ENCODE measurements at regions not wholly inside any gene's neighbourhood (a gene's known extent, or its start where the extent isn't known, plus 50 kb on each side); places are given as distances from the start of the nearest gene placed in this dataset.

- no peak for DNase-seq (ENCODE audit: low spot score)
- no peaks in the 10 kb centered on the region for H3K9me2 ChIP-seq (replicated peaks; ENCODE audit: insufficient read depth)
- no peak overlapping the region for H3K4me3 ChIP-seq
- H3K9me3 ChIP-seq (ENCODE audit: low read depth), result no peaks in the 10 kb centered on the region
- H4K20me1 ChIP-seq (ENCODE audit: insufficient read depth, poor library complexity, severe bottlenecking), result no peaks in the 10 kb centered on the region
- H3K27ac ChIP-seq, result no peak overlapping the region
- no peak overlapping the region for H2AFZ ChIP-seq
- no peaks in the 10 kb centered on the region for H3K79me2 ChIP-seq
- TF ChIP-seq EZH2phosphoT487 (IDR thresholded peaks at IDR 0.05; ENCODE audit: low read depth, severe bottlenecking, unreplicated experiment) (no peak), CTCF (IDR thresholded peaks at IDR 0.05; ENCODE audit: poor library complexity) (no peak), EZH2 (IDR thresholded peaks at IDR 0.05; ENCODE audit: borderline replicate concordance) (no peak)
- no peaks in the 10 kb centered on the region for H3K27me3 ChIP-seq
- WGBS (ENCODE audit: low lambda C conversion rate, missing lambda C conversion rate), result 92% methylated on average over 3 of the region's 3 CpGs
- H3K4me1 ChIP-seq (ENCODE audit: insufficient read depth), result no peaks in the 10 kb centered on the region
- no peak overlapping the region for H3K4me2 ChIP-seq
- H3K36me3 ChIP-seq (replicated peaks; ENCODE audit: insufficient read depth, low read depth), result no peaks in the 10 kb centered on the region
These were observed 142.0 kb upstream of the GMDS start for GRCh38 chr6:2387445-2387844.

GRCh38 chr6:2385471-2385983 is 140.1 kb upstream of the GMDS start:
- 59% methylated on average over 9 of the region's 9 CpGs for WGBS (ENCODE audit: low lambda C conversion rate, missing lambda C conversion rate)
- Histone ChIP-seq H3K4me2 (peak overlapping the region; percentile 40), H3K36me3 (replicated peaks; ENCODE audit: insufficient read depth, low read depth) (no peaks in the 10 kb centered on the region), H3K9me2 (replicated peaks; ENCODE audit: insufficient read depth) (no peaks in the 10 kb centered on the region), H3K27ac (peak overlapping the region; percentile 4), H3K4me3 (no peak overlapping the region), H3K79me2 (no peaks in the 10 kb centered on the region), H2AFZ (no peak overlapping the region), H4K20me1 (ENCODE audit: insufficient read depth, poor library complexity, severe bottlenecking) (no peaks in the 10 kb centered on the region), H3K27me3 (no peaks in the 10 kb centered on the region), H3K9me3 (ENCODE audit: low read depth) (no peaks in the 10 kb centered on the region), H3K4me1 (ENCODE audit: insufficient read depth) (no peaks in the 10 kb centered on the region)
- no peak for TF ChIP-seq CTCF (IDR thresholded peaks at IDR 0.05; ENCODE audit: poor library complexity)
- TF ChIP-seq EZH2 (IDR thresholded peaks at IDR 0.05; ENCODE audit: borderline replicate concordance), result no peak
- no peak for DNase-seq (ENCODE audit: low spot score)

GRCh38 chr6:2384528-2384927 is 139.1 kb upstream of the GMDS start:
- Histone ChIP-seq H2AFZ (no peak overlapping the region), H3K4me2 (no peak overlapping the region), H3K9me2 (replicated peaks; ENCODE audit: insufficient read depth) (no peaks in the 10 kb centered on the region), H3K79me2 (no peaks in the 10 kb centered on the region), H3K4me3 (no peak overlapping the region), H3K36me3 (replicated peaks; ENCODE audit: insufficient read depth, low read depth) (no peaks in the 10 kb centered on the region), H3K27ac (no peak overlapping the region), H3K4me1 (ENCODE audit: insufficient read depth) (no peaks in the 10 kb centered on the region), H3K9me3 (ENCODE audit: low read depth) (no peaks in the 10 kb centered on the region), H4K20me1 (ENCODE audit: insufficient read depth, poor library complexity, severe bottlenecking) (no peaks in the 10 kb centered on the region), H3K27me3 (no peaks in the 10 kb centered on the region)
- WGBS (ENCODE audit: low lambda C conversion rate, missing lambda C conversion rate), result 69% methylated on average over 3 of the region's 3 CpGs
- TF ChIP-seq EZH2 (IDR thresholded peaks at IDR 0.05; ENCODE audit: borderline replicate concordance) (no peak), EZH2phosphoT487 (IDR thresholded peaks at IDR 0.05; ENCODE audit: low read depth, severe bottlenecking, unreplicated experiment) (no peak), CTCF (IDR thresholded peaks at IDR 0.05; ENCODE audit: poor library complexity) (no peak)
- no peak for DNase-seq (ENCODE audit: low spot score)

Measured in hepatocyte (in vitro differentiated cells).